ENCODE measurements at regions not wholly inside any gene's neighbourhood (a gene's known extent, or its start where the extent isn't known, plus 50 kb on each side); places are given as distances from the start of the nearest gene placed in this dataset.
A peak's percentile ranks its signal among the peaks of the same experiment; 100 is the strongest.

GRCh38 chr13:26932465-26932864 lies 171.9 kb upstream of the GPR12 start:
- no peak for DNase-seq

DNA sequence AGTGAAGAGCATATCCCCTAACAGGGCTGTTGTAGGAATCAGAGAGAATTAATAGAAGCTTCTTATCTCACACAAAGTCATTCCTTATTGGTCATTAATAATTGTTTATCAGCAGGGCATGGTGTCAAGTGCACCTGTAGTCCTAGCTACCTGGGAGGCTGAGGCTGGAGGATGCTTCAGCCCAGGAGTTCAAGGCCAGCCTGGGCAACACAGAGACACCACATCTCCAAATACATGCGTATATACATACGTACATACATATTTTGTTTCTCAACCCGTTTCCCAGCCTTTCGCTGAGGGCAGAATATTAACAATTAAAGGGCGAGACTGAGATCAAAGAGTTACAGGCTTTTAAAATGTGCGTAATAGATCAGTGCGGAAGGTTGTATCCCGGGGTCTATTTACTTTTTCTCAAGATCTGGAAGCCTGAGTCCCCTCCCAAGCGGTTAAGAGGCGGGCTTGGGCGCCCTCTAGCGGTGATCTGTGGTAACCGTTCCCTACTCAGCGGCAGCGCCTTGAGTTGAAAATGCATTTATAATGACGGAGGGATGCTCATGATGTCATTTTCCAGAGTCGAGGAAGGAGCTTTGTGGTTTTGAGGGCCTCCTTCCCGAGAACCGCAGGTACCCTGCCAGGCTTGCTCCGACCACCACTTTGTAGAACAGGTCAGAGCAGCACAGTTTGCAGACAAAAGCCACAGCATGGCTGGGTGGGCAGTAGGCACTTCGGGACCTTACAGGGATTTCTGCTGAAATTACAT lies 169.6 kb upstream of the GPR12 start:
- DNase-seq, result peak; percentile 17

GRCh38 chr13:26927511-26927910 lies 166.9 kb upstream of the GPR12 start:
- DNase-seq, result no peak

DNA sequence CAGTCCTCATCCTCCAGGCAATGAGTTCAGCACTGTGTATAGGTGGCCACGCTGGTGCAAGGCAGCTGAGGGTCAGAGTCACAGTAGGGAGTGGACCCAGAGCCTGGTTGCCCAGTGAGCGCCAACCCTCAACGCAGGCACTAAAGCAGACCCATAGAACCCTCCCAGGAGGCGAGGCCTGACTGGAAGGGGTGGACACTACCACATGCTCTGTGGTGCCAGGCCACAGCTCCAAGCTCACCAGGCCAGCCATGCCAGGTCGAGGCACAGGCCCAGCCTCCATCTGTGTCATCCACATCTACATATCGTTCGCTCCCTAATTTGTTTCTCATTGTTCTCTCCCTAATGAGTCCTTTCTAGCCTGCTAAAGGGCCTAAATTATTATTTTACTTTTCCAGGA lies 165.8 kb upstream of the GPR12 start:
- no peak for DNase-seq

DNA sequence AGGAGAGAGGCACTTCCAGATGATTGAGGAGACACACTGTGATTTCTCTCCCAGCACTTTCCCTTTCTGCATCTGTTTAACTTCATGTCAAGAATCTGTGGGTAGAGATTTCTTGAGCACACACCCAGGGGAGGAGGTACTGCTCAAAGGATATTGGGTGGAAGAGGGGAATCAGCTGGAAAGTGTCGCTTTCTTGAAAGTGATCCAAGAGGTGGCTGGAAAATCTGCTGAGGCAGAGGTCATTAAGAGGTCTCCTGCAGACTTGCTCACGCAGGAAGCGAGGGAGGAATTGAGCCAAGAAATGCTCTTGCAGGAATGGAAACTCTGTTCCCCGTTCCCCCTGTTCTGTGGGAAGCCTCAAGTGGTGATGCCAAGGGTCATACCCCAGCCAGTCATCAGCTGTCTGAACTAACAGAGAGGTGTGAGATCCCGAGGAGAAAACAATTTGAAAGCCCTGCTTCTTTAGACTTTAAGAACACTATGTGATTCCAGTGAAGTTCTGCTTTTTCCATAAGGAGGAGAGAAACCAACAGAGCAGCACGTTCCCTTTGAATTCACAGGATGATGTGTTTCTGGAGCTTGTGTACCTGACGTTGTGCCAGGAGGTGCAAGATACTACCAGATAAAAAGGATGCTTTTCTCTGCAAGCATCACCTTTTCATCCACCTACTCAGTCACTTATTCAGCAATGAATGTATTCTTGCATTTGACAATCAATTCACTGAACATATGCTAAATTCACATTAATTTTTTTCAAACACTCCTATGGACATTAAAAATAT lies 163.4 kb upstream of the GPR12 start:
- DNase-seq, result no peak

DNA sequence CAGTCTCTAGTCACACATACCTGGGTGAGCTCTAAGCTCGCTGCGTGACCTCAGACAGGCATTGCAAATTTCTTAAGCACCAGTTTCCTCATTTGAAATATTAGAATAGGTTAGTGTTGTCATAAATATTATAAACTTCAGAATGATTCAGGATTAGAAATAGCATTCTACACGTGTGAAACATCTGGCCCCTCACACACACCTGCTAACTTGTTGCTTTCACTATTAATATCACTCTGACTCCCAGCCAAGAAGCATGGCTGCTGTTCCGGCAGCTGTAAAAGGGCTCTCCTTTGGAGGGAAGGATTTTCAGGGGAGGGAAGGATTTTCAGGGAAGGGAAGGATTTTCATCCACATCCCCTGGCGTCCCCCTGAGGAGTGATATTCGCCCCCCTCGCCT lies 161.3 kb upstream of the GPR12 start:
- no peak for DNase-seq

- no peak for DNase-seq
Measured at GRCh38 chr13:26920614-26921355, 160.2 kb upstream of the GPR12 start.

GRCh38 chr13:26919732-26920131 lies 159.1 kb upstream of the GPR12 start:
- no peak for DNase-seq

- DNase-seq, result no peak
Measured at GRCh38 chr13:26919311-26919710, 158.7 kb upstream of the GPR12 start.

DNA sequence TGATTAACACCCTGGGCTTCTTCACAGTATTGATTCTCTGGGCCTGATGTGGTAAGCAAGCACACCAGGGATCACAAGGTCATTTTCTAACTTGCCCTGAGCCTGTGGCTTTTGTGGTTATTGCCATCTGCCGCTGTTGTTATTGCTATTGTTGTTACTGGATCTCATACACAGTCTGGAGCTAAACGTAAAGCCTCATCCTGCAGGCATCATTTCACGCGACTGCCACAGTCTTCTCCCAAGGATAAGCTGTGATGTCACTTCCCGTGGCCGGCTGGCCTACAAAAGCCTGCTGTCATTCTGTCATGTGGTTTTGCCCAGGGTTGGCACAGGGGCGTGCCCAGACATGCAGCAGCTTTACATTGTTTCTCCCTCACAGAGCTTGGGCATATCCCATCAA lies 154.0 kb upstream of the GPR12 start:
- DNase-seq, result no peak

DNA sequence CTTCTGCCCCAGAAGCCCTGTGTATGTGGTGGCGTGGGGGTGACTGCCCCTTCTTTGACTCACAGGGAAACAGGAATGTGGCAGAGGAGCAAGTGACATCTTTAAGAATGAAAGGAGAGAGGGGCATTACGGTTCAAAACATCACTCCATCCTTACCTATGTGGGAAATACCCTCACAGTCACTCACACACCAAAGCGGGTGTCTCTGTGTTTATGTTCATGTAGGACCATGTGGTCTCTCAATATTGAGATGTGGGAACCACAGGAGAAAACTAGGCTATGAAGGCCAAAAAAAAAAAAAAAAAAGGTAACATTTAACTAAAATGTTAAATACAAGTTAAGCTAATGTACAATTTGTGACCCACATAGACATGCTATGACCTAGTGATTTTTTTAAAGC lies 153.6 kb upstream of the GPR12 start:
- DNase-seq, result no peak

GRCh38 chr13:26910754-26911465 lies 150.3 kb upstream of the GPR12 start:
- no peak for DNase-seq

DNA sequence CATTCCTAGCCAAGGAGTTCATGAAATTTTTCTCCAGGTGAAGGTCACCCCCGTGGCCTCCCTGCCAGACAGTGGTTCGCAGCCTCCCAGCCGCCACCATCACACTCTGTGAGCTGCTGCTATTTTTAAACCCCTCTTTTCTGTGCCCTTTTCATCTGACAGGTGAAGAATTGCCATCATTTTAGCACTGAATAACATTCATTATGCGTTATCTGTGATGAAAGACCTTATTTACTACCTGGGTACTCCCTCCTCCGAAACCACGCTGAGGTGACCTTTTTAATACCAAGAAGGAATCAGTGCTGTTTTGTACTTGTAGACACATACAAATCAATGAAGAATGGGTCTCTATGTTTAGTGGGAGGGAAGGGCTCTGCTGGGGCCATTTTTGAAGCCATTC lies 148.9 kb upstream of the GPR12 start:
- no peak for DNase-seq

GRCh38 chr13:26908126-26908525 lies 147.5 kb upstream of the GPR12 start:
- no peak for DNase-seq

DNA sequence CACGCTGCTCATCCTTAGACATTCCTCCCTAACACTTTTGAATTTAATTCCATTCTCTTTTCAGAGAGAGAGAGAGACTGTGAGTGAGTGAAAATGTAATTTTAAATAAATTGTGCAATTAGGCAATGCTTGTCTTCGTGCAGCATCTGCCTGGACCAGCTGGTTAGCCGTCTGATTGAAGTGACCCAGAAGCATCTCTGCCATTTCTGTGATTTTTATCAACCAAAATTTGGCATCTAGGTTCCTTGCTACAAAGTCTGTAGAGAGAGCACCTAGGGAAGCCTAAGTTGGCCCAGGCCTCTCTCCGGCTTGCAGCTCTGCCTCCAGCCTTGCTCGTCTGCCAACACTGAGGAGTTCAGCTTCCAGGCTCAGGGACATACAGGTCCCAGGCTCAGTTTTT lies 138.6 kb upstream of the GPR12 start:
- no peak for DNase-seq

- no peak for DNase-seq
Measured at GRCh38 chr13:26897706-26898550, 137.3 kb upstream of the GPR12 start.

GRCh38 chr13:26896986-26897668 lies 136.5 kb upstream of the GPR12 start:
- DNase-seq, result no peak

DNA sequence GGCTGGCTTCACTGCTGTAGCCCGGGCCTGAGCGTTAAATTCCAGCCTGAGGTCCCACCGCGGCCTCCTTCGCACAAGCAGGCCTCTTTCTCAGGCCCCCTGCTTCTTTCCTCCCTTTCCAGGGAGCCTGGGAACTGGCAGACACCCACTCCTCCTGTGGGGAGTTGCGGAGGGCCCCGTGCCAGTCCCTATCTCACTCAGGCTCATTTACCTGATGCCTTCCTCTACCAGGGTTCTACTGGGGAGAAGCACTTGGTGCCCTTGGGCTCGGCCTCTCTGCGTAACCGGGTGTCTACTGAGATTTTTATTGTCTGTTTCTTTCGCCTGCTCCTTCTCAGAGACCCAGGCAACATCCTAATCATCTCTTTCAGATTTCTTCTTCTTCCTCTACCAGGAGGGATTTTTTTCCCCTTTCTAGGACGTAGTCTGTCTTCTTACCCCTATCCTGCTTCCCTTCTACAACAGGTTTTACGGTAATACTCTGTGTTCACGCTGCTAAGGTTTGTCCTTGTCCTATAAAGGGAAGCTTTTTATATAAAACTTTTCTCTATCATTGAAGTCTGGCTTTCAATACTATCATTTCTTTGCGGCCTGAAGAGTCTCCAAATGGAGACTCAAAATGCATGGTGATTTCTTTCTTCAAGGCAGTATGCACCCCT lies 135.4 kb upstream of the GPR12 start:
- DNase-seq, result no peak

DNA sequence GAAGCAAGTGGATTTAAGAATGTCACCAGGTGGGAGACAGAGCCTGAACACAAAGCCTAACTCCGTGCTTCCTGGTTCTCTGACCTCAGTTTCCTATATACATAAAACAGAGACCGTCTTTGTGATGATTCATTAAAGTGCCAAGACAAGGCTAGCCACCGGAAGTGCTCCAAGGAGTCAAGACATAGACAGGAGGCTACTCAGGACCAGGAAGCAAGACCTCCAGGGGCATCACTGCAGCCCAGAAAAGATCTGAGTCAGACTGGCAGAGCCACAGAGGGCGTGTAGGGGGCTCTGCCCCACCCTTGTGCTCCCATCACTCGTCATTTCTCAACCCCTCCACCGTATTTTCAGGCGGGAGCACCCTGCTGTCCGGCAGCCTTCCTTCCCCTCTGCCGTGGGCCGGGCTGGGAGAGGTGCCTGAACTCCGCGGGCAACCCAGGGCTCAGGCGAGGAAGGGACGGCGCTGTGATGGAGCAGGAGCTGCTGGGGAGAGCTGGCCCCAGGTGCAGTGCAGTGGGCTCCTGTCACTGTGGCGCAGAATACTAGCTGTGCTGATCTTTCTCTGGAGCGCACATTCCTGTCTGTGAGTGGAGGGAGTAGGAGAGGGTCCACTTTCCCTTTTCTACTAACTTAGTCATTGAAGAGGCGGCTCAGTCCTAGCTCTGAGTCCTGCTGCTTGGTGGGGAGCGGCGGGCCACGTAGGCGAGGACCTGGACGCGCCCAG lies 134.7 kb upstream of the GPR12 start:
- DNase-seq, result no peak

DNA sequence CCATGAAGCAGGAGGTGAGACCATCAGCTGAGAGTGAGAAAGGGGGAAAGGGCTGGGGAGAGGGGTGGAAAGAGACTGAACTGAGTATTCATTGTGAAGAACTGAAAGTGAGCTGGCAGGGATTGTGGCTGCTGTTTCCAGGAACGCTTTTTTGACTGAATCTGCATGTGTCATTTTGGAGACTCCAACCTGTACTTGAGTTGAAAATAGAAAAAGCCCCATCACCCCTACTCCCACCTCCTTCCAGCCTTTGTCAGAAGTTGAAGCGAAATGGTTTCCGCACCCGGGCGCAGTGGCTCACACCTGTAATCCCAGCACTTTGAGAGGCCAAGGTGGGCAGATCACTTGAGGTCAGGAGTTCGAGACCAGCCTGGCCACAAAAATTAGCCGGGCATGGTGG lies 128.0 kb upstream of the GPR12 start:
- no peak for DNase-seq

Measured in skin of body (tissue), 1 donor.